Mesothelial cell of epicardium (in vitro differentiated cells): ENCODE measurements at regions not wholly inside any gene's neighbourhood (a gene's known extent, or its start where the extent isn't known, plus 50 kb on each side); places are given as distances from the start of the nearest gene placed in this dataset.

Experiments
- DNase-seq, 2 experiments: peaks; one replicate each; pipeline ENCODE4 v3.0.0; 2021; ENCODE audit warnings: low spot score in 2 of 2; ENCODE audit not compliant: unreplicated experiment in 2 of 2
- H3K27ac Mint-ChIP-seq: 2 replicates; pipeline ENCODE4 v1.8.0; 2021; ENCODE audit warnings: mixed read lengths
- H3K27me3 Mint-ChIP-seq: 2 replicates; pipeline ENCODE4 v1.8.0; 2021; ENCODE audit warnings: low read depth, mixed read lengths
- H3K36me3 Mint-ChIP-seq: 2 replicates; pipeline ENCODE4 v1.8.0; 2021; ENCODE audit warnings: mixed read lengths
- H3K4me1 Mint-ChIP-seq: 2 replicates; pipeline ENCODE4 v1.8.0; 2021; ENCODE audit warnings: mixed read lengths
- H3K4me3 Mint-ChIP-seq: 2 replicates; pipeline ENCODE4 v1.8.0; 2021; ENCODE audit warnings: mild to moderate bottlenecking, moderate library complexity, mixed read lengths
- H3K9me3 Mint-ChIP-seq: 2 replicates; pipeline ENCODE4 v1.8.0; 2021; ENCODE audit warnings: mixed read lengths
- TF ChIP-seq, protein P1 (sequence below): fragments of 200-600 bp; sonication (generic); IDR thresholded peaks from one replicate; pipeline ENCODE4 v1.5.0; 2021; ENCODE audit warnings: antibody characterized with exemption; ENCODE audit not compliant: unreplicated experiment

DNA sequence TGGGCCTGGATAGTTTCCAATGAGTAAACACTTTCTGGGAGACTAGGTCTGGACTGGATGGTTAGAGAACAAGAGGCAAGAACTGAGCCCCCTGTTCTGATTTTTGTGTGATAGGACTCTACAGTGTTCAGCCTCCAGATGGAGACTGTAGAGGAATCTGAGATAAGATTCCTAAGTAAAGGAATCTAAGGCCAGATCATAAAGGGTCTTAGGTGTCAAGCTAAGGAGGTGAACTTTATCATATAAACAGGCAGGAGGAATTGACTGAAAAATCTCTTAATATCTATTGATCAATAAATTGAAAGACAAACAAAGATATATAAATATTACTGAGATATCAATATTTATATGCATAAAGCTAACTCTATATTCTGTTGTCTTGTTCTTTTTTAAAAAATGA is 449.1 kb upstream of the DAB1 start:
- Mint-ChIP-seq H3K4me1 (no peaks in the 10 kb centered on the region), H3K36me3 (no peaks in the 10 kb centered on the region), H3K4me3 (no peak overlapping the region), H3K27ac (no peak overlapping the region), H3K27me3 (peaks cover 21% of the 10 kb centered on the region), H3K9me3 (peaks cover 5% of the 10 kb centered on the region)
- DNase-seq, result no peak
- TF ChIP-seq, protein P1, sequence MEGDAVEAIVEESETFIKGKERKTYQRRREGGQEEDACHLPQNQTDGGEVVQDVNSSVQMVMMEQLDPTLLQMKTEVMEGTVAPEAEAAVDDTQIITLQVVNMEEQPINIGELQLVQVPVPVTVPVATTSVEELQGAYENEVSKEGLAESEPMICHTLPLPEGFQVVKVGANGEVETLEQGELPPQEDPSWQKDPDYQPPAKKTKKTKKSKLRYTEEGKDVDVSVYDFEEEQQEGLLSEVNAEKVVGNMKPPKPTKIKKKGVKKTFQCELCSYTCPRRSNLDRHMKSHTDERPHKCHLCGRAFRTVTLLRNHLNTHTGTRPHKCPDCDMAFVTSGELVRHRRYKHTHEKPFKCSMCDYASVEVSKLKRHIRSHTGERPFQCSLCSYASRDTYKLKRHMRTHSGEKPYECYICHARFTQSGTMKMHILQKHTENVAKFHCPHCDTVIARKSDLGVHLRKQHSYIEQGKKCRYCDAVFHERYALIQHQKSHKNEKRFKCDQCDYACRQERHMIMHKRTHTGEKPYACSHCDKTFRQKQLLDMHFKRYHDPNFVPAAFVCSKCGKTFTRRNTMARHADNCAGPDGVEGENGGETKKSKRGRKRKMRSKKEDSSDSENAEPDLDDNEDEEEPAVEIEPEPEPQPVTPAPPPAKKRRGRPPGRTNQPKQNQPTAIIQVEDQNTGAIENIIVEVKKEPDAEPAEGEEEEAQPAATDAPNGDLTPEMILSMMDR, result no peak

DNA sequence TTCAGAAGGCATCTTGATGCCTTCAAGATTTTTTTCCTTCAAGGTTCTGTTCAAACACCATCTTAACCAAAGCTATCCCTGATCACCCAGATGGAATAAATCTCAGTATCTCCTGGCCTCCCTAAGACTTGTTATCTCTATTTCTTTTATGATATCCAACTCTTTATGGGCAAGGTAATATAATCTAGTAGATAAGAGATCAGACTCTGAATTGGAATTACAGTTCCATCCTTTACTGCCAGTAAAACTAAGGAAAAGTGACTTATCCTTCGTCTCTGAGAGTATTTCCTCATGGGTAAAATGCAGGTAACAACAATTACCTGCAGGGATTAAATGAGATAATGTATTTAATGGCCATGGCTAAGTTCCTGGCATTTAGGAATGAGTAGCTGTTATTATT is 445.0 kb upstream of the DAB1 start:
- TF ChIP-seq, protein P1, result no peak
- Mint-ChIP-seq H3K4me1 (peaks cover 5% of the 10 kb centered on the region), H3K4me3 (no peak overlapping the region), H3K9me3 (peaks cover 5% of the 10 kb centered on the region), H3K36me3 (no peaks in the 10 kb centered on the region), H3K27ac (no peak overlapping the region), H3K27me3 (peaks cover 4% of the 10 kb centered on the region)
- no peak for DNase-seq

DNA sequence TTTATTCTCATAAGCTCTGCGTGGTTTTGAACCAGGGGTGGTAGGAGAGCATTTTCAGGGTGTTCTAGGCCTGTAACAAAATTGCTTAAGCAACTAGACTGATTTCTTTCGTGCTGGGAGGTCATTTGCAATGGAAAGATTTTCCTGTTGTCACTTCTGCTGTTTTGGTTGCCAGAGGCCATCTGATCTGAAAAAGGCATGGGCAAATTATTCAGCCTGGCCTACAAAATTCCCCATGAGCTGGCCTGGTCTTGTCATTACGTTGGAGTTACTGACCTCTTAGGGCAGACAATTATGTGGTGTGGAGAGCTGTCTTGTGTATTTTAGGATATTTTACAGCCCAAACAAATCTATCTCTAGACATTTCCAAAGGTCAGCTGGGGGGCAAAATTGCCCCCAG is 444.4 kb upstream of the DAB1 start:
- TF ChIP-seq, protein P1, result no peak
- no peak for DNase-seq
- Mint-ChIP-seq H3K27ac (no peak overlapping the region), H3K27me3 (peaks cover 3% of the 10 kb centered on the region), H3K36me3 (no peaks in the 10 kb centered on the region), H3K4me1 (peaks cover 5% of the 10 kb centered on the region), H3K4me3 (no peak overlapping the region), H3K9me3 (peaks cover 5% of the 10 kb centered on the region)

DNA sequence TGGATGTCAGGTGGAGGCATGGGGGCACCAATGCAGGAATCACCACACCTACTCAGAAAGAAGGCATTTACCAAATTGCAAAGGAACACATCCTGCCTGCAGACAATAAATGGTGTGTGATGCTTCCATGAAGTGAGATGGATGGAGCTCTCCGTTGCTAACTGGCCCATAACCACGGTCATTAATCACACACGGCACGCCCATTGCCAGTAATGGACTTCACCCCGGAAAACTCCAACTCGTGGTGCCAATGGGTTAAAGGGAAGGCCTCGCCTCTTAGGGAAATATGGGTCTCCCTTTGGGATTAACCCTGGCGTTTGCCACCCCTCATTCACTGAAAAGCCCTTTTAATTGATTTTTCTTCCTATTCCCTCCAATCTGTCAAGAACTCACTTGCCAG is 443.1 kb upstream of the DAB1 start:
- Mint-ChIP-seq H3K27me3 (peaks cover 3% of the 10 kb centered on the region), H3K4me3 (no peak overlapping the region), H3K27ac (no peak overlapping the region), H3K4me1 (peaks cover 5% of the 10 kb centered on the region), H3K9me3 (no peaks in the 10 kb centered on the region), H3K36me3 (no peaks in the 10 kb centered on the region)
- no peak for DNase-seq
- TF ChIP-seq, protein P1, result no peak

DNA sequence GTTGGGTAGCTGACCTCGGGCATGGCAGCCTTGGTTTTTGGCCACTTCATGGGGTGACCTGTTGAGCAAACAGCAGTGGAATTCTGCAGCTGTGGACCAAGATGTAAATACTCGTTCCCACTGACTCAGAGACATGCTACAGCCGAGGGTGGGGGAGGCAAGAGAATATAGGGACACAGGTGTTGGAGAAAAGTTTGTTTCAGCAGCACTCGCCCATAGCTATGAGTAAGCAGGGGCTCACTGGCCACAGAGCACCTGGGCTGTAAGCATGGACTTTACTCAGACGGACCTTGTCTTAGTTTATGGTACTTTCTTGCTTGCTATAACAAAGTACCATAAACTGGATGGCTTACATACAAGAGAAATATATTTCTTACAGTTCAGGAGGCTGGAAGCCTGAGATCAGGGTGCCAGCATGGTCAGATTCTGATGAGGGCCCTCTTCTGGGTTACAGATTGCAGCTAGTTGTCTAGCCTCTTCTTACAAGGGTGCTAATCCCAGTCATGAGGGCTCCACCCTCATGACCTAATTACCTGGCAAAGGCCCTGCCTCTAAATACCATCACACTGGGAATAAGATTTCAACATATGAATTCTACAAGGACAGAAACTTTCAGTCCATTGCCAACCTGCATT is 437.2 kb upstream of the DAB1 start:
- Mint-ChIP-seq H3K27me3 (no peaks in the 10 kb centered on the region), H3K4me3 (no peak overlapping the region), H3K9me3 (no peaks in the 10 kb centered on the region), H3K36me3 (no peaks in the 10 kb centered on the region), H3K4me1 (peaks cover 4% of the 10 kb centered on the region), H3K27ac (no peak overlapping the region)
- no peak for DNase-seq
- TF ChIP-seq, protein P1, result no peak

- no peaks in the 10 kb centered on the region for H3K36me3 Mint-ChIP-seq
- H3K9me3 Mint-ChIP-seq, result no peaks in the 10 kb centered on the region
- no peak overlapping the region for H3K27ac Mint-ChIP-seq
- no peak for DNase-seq
- TF ChIP-seq, protein P1, result no peak
- H3K27me3 Mint-ChIP-seq, result peaks cover 3% of the 10 kb centered on the region
- H3K4me3 Mint-ChIP-seq, result no peak overlapping the region
- peaks cover 4% of the 10 kb centered on the region for H3K4me1 Mint-ChIP-seq
Observed at GRCh38 chr1:57860325-57860724, 436.5 kb upstream of the DAB1 start.
